HG03280 (cell line): ENCODE measurements at regions not wholly inside any gene's neighbourhood (a gene's known extent, or its start where the extent isn't known, plus 50 kb on each side); places are given as distances from the start of the nearest gene placed in this dataset.
"Not testable (repeated sequence)": the region's sequence is repeated elsewhere in the genome, so short reads cannot be mapped to it uniquely, and the experiment has no call there.

Experiments
- ATAC-seq: cut with Tn5 transposase; IDR thresholded peaks from one replicate; pipeline ENCODE4 v1.9.1; 2021; ENCODE audit warnings: mild to moderate bottlenecking, moderate library complexity; ENCODE audit not compliant: unreplicated experiment

DNA sequence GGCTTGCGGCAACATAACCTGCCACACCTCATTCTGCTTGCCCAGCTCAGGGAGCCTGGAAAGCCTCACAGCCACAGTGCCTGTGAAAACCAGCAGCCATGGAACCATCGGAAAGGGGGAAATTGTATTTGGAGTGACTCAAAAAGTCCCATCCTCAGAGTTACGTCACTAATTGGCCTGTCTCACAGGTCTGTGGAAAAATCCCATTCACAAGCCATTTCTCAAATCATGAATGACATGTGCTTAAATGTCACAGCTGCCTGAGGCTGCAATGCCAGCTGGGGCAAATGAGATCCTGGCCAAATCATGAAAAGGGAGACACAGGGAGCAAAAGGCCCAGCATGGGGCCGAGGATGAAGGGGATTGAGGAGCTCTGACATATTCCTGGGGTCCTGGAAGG, 486.9 kb upstream of the RAB6C start:
- no peak for ATAC-seq

DNA sequence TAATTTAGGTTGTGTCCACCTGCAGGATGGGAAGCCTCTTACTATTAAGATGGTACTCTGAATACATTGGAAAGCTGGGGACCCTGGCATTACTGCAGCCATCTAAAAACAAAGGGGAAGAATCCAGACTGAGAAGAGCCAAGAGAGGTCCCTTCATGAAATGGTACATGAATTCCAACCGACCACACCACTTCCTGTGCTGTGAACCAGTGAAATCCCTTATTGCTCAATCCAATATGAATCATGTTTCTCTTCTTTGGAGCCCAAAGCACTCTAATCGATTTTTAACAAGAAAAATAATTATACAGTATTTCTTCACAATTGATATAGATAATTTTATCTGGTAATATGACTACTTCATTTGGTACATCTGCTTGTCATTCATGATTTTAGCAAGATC, 479.7 kb upstream of the RAB6C start:
- ATAC-seq = no peak

DNA sequence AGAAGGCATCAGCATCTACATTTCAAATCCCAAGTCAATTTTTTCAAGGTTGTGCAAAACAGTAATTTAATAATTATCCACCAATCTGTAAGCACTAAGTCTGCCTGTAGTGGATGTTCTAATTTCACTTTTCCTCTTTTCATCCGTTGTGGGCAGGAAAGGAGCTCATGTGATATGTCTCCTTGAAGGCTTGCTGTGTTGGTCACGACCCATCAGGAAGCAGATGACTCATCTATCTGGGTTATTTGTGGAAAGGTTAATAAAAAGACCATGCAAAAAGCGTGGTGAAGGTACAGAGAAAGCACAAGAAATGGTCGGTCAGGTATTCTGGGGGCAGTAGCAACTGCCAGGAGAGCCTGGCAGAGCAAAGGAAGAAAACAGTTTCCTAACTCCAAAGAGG, 476.7 kb upstream of the RAB6C start:
- ATAC-seq = no peak

DNA sequence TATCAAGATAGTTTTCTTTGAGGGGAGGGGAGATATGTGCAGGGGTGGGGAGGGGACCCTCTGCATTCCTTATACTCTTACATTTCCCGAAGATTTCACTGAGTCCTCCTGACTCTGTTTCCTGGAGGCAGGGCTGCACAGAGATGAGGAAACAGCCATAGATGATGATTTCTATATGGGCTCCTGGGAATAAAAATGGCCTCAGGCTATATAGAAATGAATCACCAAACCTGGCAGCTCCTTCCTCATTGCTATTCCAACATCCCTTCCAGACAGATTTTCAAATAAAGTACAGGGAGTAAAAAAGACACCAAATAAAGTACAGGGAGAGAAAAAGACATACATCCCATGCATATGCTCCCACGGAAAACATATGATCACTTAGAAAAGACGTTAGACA, 474.8 kb upstream of the RAB6C start:
- ATAC-seq = no peak

DNA sequence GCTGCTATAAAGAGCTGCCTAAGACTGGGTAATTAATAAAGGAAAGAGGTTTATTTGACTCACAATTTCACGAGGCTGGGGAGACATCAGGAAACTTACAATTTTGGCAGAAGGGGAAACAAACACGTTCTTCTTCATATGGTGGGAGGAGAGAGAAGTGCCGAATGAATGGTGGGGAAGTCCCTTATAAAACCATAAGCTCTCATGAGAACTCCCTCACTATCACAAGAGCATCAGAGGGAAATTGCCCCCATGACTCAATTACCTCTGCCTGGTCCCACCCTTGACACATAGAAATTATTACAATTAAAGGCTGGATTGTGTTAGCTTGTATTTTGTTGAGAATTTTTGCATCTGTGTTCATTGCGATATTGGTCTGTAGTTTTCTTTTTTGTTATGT, 460.5 kb upstream of the RAB6C start:
- no peak for ATAC-seq

DNA sequence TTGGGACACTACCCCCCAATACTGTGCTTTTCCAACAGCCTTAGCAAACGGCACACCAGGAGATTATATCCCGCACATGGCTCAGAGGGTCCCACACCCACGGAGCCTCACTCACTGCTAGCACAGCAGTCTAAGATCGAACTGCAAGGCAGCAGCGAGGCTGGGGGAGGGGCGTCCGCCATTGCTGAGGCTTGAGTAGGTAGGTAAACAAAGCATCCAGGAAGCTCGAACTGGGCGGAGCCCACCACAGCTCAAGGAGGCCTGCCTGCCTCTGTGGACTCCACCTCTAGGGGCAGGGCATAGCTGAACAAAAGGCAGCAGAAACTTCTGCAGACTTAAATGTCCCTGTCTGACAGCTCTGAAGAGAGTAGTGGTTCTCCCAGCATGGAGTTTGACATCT, 447.3 kb upstream of the RAB6C start:
- not testable (repeated sequence) for ATAC-seq

DNA sequence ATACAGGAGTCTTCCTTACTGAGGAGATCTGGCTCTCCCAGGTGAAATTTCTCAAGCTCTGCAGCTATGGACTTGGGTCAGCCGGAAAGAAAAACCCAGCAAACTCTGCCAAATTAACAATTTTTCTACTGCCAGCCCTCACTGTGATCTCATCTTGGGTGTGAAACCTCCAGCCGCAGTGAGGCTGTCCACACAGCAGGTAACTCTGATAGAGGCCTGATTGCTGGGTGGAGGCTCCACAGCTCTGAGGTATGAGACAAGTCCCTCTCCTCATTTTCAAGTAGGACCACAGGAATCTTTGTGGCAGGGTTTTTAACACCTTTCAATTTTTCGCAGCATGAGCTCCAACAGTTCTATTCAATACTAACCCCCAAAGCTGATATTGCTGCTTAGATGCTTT, 430.6 kb upstream of the RAB6C start:
- ATAC-seq = no peak

DNA sequence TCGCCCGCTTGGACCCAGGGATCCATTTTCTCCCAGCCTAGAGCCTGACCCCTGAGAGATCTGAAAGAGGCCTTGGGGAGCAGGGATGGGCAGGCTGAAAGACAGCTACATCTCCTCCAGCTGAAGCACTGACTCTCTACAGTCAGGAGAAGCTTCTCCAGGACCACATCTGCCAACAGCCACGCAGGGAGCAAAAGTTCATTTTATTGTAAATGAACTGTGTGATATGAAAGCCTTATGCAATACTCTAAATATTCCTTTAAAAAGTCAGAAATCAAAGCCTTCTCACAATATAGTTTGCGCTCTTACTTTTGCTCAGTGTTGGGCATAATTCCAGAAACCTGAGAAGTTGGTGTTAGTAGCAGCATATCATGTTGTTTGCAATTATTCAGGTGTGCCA, 428.9 kb upstream of the RAB6C start:
- no peak for ATAC-seq

DNA sequence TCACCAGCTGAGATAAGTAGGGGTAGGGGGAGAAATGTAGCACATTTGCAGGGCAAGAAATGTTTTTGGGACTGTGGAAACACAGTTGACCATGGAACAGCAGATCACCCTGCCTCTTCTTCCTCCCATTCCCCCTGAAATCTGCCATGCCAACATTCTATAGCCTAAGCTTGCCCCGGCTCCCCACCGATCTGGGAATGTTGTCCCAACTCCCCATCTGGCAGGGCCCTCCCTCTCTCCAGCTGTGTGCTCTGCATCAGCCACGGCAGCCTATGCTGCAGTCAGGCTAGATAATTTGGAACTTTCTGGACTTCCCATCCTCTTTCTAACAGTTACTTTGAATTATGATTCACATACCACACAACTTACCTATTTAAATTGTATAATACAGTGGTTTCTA, 425.1 kb upstream of the RAB6C start:
- no peak for ATAC-seq

DNA sequence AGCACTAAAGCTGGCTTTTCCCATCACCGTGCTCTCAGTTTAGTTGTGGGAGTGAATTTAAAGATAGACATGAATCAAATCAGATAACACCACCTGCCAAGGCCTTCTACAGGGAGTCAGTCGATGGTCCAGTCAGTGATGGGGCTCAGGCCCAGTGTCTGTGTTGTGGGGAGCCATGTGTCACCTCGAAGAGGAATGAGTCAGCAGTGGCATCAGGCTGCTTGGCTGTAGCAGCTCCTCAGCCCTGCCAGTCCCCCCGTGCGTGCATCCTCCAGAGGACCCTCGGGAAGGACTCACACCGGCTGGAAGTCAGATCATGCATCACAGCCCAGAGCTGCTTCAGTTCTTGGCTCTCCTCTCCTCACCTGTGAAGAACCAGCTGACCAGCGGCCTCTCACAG, 420.4 kb upstream of the RAB6C start:
- no peak for ATAC-seq

DNA sequence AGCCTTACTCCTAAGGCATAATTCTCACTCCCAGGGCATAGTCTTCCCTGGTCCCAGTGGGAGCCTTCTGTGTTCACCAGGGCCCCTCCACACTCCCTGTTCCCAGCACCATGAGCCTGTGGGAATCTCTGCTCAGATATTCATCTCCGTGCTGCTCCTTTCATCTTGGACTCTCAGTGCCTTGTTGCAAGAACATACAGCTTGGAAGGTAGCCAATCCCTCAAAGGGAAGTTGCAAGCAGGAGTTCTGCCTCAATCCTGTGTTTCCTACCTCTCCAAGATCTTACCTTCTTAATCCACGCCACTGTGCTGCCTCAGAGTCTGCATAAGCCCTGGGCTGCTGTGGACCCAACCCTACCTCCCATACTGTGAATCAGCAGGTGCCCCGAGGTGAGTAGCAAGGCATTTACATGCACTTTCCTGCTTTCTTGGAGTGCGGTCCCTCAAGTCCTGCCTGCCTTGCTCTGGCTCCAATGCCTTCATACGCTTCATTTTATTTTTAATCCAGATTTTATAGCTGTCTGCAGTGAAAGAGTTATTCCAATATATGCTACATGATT, 413.8 kb upstream of the RAB6C start:
- ATAC-seq = no peak

DNA sequence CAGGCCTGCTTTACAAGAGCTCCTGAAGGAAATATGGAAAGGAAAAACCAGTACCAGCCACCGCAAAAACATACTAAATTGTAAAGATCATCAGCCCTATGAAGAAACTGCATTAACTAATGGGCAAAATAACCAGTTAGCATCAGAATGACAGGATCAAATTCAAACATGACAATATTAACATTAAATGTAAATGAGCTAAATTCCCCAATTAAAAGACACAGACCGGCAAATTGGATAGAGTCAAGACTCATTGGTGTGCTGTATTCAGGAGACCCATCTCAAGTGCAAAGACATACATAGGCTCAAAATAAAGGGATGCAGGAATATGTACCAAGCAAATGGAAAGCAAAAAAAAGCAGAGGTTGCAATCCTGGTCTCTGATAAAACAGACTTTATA, 408.7 kb upstream of the RAB6C start:
- not testable (repeated sequence) for ATAC-seq

DNA sequence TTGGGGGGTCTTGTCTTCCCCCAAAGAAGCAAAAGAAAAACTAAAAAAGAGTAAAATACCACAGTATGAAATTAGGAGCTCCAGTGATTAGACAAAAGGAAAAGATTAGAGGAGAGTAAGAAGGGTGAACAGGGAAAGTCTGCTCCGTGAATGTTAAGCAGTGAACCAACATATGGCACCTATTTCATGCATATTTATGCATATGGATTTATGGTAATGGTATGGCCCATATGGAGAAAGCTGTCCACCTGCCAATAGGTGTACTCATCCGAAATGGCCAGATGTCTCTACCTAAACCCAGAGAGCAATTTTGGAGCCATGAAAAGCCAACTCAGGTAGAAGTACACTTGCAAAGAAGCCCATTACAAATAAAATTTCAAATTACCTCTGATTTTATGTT, 404.0 kb upstream of the RAB6C start:
- no peak for ATAC-seq

DNA sequence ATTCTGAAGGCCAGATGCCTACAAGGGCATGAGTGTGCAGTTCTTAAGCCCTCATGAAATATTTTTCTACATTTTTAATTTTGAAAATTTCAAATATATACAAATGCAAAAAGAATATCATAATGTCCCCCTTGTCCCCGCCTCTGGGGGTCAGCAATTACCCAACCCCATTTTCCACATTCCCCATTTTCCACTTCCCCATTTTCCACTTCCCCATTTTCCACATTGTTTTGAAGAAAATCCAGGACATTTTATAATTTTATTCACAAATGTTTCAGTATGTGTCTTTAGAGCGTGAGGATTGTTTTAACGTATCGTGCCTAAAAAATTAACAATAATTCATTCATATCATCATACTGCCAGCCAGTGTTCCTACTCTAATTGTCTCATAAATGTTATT, 403.6 kb upstream of the RAB6C start:
- no peak for ATAC-seq

DNA sequence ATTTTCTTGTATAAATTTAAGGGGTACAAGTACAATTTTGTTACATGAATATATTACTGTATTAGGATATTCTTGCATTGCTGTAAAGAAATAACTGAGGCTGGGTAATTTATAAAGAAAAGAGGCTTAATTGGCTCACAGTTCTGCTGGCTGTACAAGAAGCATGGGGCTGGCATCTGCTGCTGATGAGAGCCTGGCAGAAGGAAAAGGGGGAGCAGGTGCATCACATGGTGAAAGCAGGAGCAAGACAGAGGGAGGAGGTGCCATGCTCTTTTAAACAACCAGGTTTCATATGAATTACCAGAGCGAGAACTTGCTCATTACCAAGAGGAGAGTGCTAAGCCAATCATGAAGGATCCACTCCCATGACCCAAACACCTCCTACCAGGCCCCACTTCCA, 399.5 kb upstream of the RAB6C start:
- no peak for ATAC-seq

DNA sequence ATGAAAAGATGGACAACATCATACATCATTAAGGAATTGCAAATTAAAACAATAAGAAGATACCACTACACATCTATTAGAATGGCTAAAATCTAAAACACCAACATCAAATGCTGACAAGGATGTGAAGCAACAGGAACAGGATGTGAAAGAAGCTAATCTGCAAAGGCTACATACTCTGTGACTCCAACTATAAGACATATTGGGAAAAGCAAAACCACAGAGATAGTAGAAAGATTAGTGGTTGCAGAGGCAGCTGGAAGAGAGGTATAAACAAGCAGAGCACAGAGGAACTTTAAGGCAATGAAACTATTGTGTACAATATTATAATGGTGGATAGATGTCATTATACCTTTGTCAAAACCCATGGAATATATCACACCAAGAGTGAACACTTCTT, 393.7 kb upstream of the RAB6C start:
- ATAC-seq = no peak

DNA sequence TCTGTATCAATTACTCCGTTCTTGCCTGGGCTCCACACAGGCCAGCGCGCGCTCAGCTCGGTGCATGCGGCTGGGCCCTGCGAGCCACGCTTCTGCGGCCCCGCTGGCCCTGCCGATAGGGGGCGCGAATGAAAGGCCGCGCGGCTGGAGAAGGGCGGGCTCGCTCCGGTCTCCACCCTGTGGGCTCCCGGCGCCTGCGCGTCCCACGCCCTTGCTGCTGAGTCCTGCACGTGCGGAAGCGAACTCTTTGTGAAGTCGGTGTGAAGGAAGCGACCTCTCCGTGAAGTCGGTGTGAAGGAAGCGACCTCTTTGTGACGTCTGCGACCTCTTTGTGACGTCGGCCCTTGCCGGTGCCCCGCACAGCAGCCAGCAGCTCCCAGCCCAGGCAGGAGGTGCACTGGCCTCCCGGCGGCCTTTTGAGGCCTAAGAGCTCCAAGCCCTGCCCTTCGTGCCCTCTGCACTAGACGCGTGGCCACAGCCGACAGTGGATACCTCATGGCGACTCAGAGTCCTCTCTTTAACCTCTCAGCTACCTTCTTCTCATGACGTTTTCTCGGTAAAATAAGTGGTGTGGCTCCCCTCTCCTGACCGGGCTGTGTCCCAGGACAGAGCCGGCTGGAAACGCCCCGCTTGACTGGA, 391.9 kb upstream of the RAB6C start:
- no peak for ATAC-seq

DNA sequence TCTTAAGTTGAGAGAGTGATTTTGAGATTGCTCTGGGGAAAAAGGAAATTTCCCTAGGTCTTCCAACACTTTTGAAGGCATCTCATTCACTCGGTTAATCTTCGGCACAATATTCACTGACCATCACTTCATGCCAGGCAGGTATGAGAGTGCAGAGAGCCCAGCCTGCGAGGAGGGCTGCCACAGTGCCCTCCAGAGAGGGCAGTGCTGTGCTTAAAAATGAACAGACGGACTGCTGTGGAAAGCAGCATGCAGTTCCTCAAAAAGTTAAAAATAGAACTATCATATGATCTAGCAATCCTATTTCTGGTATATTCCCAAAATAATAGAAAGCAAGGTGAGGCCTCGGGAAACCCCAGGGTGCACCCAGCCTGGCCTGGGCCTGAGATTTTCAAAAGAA, 374.9 kb upstream of the RAB6C start:
- no peak for ATAC-seq

DNA sequence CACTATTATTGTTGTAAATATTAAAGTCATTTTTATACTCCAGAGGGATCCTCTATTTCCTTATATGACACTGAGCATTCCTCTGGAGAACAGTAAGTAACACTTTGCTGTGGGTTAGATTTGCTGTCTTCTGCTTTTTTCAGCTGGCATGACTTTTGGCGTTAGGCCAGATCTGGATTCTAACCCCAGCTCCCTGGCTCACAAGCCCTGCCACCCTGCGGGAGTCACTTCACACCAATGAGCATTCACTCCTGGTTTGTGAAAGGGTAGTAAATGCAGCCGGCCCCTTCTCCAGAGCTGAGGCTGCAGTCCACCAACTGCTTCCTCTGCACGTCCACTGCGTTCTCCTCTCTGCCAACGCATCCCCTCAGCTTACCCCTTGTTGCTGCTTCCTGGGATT, 373.8 kb upstream of the RAB6C start:
- ATAC-seq = no peak

DNA sequence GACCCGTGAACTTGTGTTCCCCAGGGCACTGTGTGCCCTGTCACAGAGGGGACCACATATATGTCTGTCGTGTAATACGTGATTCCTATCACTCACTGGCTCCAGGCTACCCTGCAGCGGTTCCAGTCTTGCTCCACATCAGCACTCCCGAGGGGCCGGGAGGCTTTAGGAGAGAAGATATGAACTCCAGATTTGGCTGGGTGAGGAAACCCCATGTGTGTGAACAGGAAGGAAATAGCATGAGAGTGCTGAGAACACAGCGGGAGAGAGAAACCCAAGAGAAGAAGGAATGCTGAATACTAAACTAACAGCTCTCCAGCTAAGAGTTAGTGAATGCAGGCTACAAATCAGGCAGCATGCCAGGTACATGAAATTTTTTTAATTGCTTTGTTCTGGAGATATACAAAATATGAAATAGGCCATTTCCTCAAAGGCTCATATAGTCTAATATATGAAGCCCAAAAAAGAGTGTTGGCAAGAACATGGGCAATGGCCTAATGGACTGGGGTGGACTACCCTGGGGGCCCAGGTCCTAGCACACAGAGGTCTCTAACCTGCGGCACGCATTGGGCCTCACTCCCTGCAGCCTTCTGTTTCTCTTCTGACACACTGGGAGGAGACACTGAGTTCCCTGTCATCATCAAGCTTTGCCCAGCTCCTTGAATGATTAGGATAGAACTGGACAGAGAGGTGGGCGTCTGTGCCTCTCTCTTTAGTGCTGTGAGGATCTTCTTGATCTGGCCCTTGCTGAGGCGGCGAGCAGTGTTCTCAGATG, 372.8 kb upstream of the RAB6C start:
- ATAC-seq = no peak

DNA sequence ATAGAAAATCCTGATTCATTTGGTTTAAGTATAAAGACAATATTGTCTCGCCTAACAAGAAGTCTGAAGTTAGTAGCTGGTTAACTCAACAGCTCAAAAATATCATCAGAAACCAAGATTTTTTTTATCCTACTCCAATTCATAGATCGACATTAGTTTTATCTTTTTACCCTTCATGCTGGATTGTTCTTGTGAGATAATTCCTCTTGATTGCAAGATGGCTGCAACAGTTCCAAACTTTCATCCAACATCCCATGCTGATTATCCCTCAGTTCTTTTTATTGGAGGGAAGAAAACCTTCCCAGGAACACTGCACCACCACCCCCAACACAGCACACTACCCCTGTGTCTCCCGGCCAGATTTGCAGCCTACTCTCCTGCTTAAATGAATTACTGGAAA, 370.2 kb upstream of the RAB6C start:
- ATAC-seq = no peak

DNA sequence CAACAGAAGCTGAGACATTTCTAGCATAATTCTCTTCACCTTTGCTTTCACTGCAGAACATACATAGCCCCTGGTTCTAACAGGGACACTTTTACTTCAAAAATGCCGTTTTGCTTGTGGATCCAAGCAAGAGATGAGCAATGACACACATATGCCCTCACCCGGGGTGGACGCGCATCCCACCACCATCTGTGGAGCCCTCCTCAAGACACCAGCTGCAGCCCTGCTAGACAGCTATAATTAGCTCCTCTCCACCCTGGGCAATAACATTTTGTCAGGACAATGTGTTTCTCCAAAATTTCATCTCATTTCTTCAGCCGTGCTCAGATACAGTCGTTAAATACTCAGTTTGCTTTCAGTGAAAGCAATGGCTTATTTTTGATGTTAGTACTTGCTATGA, 368.7 kb upstream of the RAB6C start:
- ATAC-seq = no peak

DNA sequence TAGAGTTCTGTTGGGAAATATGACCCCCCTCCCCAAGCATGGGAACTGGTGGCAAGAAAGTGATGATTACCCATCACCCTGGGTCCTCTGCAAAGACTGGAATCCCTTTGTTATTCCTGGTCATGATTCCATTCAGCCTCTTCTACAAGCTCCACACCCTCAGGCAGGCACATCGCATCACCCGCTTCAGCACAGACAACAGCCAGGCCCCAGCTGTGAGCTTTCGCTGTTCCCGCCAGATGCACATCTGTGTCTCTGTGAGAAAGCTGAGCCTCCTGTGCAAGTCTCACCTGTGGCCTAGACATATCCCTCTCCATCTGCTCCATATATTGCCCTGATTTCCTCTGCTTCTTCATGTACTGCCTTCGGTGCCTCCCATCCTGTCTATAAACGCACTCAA, 368.0 kb upstream of the RAB6C start:
- ATAC-seq = no peak
